IMR-90 (cell line): ENCODE measurements at regions not wholly inside any gene's neighbourhood (a gene's known extent, or its start where the extent isn't known, plus 50 kb on each side); places are given as distances from the start of the nearest gene placed in this dataset.

Experiments
- ATAC-seq: fragments of 200-7000 bp; cut with Tn5 transposase; 2 replicates; pipeline ENCODE4 v1.9.1; 2020; ENCODE audit warnings: low read depth, mild to moderate bottlenecking, moderate library complexity
- BruUV-seq: library from RNA; stranded (reverse); fragments of 400-500 nt; replicated peaks from 2 replicates; lab custom pipeline; 2021; lab: Mats Ljungman, UMichigan
- CTCF ChIA-PET: fragments of 300-600 bp; formaldehyde crosslinking; extraction: SDS; loops from one replicate; lab custom pipeline; 2021; ENCODE audit warnings: antibody characterized with exemption; lab: Yijun Ruan, JAX
- POLR2A ChIA-PET: fragments of 300-600 bp; sonication (Branson Sonifier 250); formaldehyde crosslinking; loops from one replicate; lab custom pipeline; 2022; ENCODE audit warnings: antibody characterized with exemption; ENCODE audit not compliant: unreplicated experiment; lab: Charles Lee
- DNase-seq: peaks from one replicate; pipeline ENCODE4 v3.0.0; 2013
- H2AFZ ChIP-seq: replicated peaks from 2 replicates; pipeline ENCODE3; 2013; ENCODE audit warnings: low read length, mild to moderate bottlenecking; ENCODE audit not compliant: poor library complexity
- H2AK5ac ChIP-seq: 2 replicates; pipeline ENCODE4 v1.6.1; 2013; ENCODE audit warnings: low read depth, low read length, inconsistent platforms
- H2AK9ac ChIP-seq: replicated peaks from 2 replicates; pipeline ENCODE3; 2013; ENCODE audit warnings: mild to moderate bottlenecking, low read depth, low read length, moderate library complexity; ENCODE audit not compliant: poor library complexity
- H2BK120ac ChIP-seq: 2 replicates; pipeline ENCODE4 v1.6.1; 2013; ENCODE audit warnings: low read depth, low read length, inconsistent platforms
- H2BK15ac ChIP-seq: 3 replicates; pipeline ENCODE4 v1.6.1; 2013; ENCODE audit warnings: low read depth, low read length, inconsistent platforms
- H2BK20ac ChIP-seq: 2 replicates; pipeline ENCODE4 v1.6.1; 2013; ENCODE audit warnings: low read depth, mild to moderate bottlenecking, inconsistent platforms, low read length, moderate library complexity
- H2BK5ac ChIP-seq: 2 replicates; pipeline ENCODE4 v1.6.1; 2013; ENCODE audit warnings: mild to moderate bottlenecking, low read depth, low read length, inconsistent platforms; ENCODE audit not compliant: poor library complexity, severe bottlenecking
- H3K14ac ChIP-seq: replicated peaks from 2 replicates; pipeline ENCODE4 v1.6.1; 2013; ENCODE audit warnings: low read depth, low read length, inconsistent platforms
- H3K18ac ChIP-seq: 2 replicates; pipeline ENCODE4 v1.6.1; 2013; ENCODE audit warnings: low read depth, low read length, control low read depth
- H3K23ac ChIP-seq: 2 replicates; pipeline ENCODE4 v1.6.1; 2013; ENCODE audit warnings: low read depth, low read length, inconsistent platforms
- H3K27ac ChIP-seq: 2 replicates; pipeline ENCODE4 v1.5.1; 2013; ENCODE audit warnings: mild to moderate bottlenecking, control low read depth, low read length; ENCODE audit not compliant: insufficient read depth
- H3K27me3 ChIP-seq: 2 replicates; pipeline ENCODE4 v1.6.1; 2013; ENCODE audit warnings: low read length; ENCODE audit not compliant: control insufficient read depth, insufficient read depth
- H3K36me3 ChIP-seq: 2 replicates; pipeline ENCODE4 v1.6.1; 2013; ENCODE audit warnings: low read length, mixed read lengths; ENCODE audit not compliant: control insufficient read depth, insufficient read depth
- H3K4ac ChIP-seq: 2 replicates; pipeline ENCODE4 v1.6.1; 2013; ENCODE audit warnings: low read depth, low read length, inconsistent platforms
- H3K4me1 ChIP-seq: 2 replicates; pipeline ENCODE4 v1.6.1; 2013; ENCODE audit warnings: low read length, mixed read lengths; ENCODE audit not compliant: control insufficient read depth, insufficient read depth
- H3K4me2 ChIP-seq: 2 replicates; pipeline ENCODE4 v1.6.1; 2013; ENCODE audit warnings: low read depth, mild to moderate bottlenecking, control low read depth, low read length, moderate library complexity
- H3K4me3 ChIP-seq: 2 replicates; pipeline ENCODE4 v1.5.1; 2013; ENCODE audit warnings: low read depth, mild to moderate bottlenecking, control low read depth, low read length, moderate library complexity; ENCODE audit not compliant: insufficient read depth
- H3K56ac ChIP-seq: 2 replicates; pipeline ENCODE4 v1.6.1; 2013; ENCODE audit warnings: low read length, inconsistent platforms; ENCODE audit not compliant: insufficient read depth; ENCODE audit errors: extremely low read depth
- H3K79me1 ChIP-seq, 2 experiments: 2 replicates each; pipeline ENCODE4 v1.6.1; 2013; ENCODE audit warnings: low read length in 2 of 2, inconsistent platforms in 1 of 2, low read depth in 1 of 2
- H3K9ac ChIP-seq: 2 replicates; pipeline ENCODE4 v1.6.1; 2013; ENCODE audit warnings: low read depth, low read length, control low read depth
- H3K9me1 ChIP-seq: 2 replicates; pipeline ENCODE4 v1.6.1; 2013; ENCODE audit warnings: low read length, inconsistent platforms; ENCODE audit not compliant: insufficient read depth
- H3K9me3 ChIP-seq: 2 replicates; pipeline ENCODE4 v1.6.1; 2013; ENCODE audit warnings: low read length; ENCODE audit not compliant: control insufficient read depth, insufficient read depth
- H4K20me1 ChIP-seq: 2 replicates; pipeline ENCODE4 v1.6.1; 2013; ENCODE audit warnings: low read length, inconsistent platforms; ENCODE audit not compliant: insufficient read depth
- H4K5ac ChIP-seq: 2 replicates; pipeline ENCODE4 v1.6.1; 2013; ENCODE audit warnings: mild to moderate bottlenecking, low read depth, low read length, control low read depth
- H4K8ac ChIP-seq, 2 experiments: 2 replicates each; pipeline ENCODE4 v1.6.1; 2013; ENCODE audit warnings: low read depth in 2 of 2, low read length in 2 of 2, control low read depth in 1 of 2, inconsistent platforms in 1 of 2
- H4K91ac ChIP-seq: 2 replicates; pipeline ENCODE4 v1.6.1; 2013; ENCODE audit warnings: low read depth, low read length, inconsistent platforms; ENCODE audit not compliant: insufficient read depth
- BHLHE40 ChIP-seq: fragments of 150-350 bp; IDR thresholded peaks from 2 replicates; pipeline ENCODE4 v1.6.1; 2016; ENCODE audit warnings: mild to moderate bottlenecking, low read depth, low read length
- CEBPB ChIP-seq: IDR thresholded peaks from 2 replicates; pipeline ENCODE4 v1.6.1; 2012; ENCODE audit warnings: low read depth, low read length, improper control_type of control experiment
- CHD1 ChIP-seq: IDR thresholded peaks from 2 replicates; pipeline ENCODE4 v1.6.1; 2012; ENCODE audit warnings: low read depth, low read length, improper control_type of control experiment
- FOS ChIP-seq: fragments of 150-350 bp; IDR thresholded peaks from 2 replicates; pipeline ENCODE4 v1.6.1; 2016; ENCODE audit warnings: low read depth, low read length
- MAFK ChIP-seq: IDR thresholded peaks from 2 replicates; pipeline ENCODE4 v1.6.1; 2012; ENCODE audit warnings: low read depth, low read length, improper control_type of control experiment
- MAZ ChIP-seq: IDR thresholded peaks from 2 replicates; pipeline ENCODE4 v1.6.1; 2012; ENCODE audit warnings: low read depth, mild to moderate bottlenecking, low read length, improper control_type of control experiment, moderate library complexity, borderline replicate concordance
- NFE2L2 ChIP-seq: fragments of 150-350 bp; IDR thresholded peaks from 2 replicates; pipeline ENCODE4 v1.6.1; 2016; ENCODE audit warnings: low read depth, mild to moderate bottlenecking, low read length
- RAD21 ChIP-seq: IDR thresholded peaks from 2 replicates; pipeline ENCODE4 v1.6.1; 2012; ENCODE audit warnings: low read length, improper control_type of control experiment
- RCOR1 ChIP-seq: IDR thresholded peaks from 2 replicates; pipeline ENCODE4 v1.6.1; 2012; ENCODE audit warnings: mild to moderate bottlenecking, low read length, improper control_type of control experiment; ENCODE audit not compliant: insufficient replicate concordance
- RFX5 ChIP-seq: IDR thresholded peaks from 2 replicates; pipeline ENCODE4 v1.8.0; 2012; ENCODE audit warnings: low read depth, mild to moderate bottlenecking, low read length, moderate library complexity
- SMC3 ChIP-seq: fragments of 150-350 bp; IDR thresholded peaks from 2 replicates; pipeline ENCODE4 v1.6.1; 2016; ENCODE audit warnings: low read depth, mild to moderate bottlenecking, antibody characterized with exemption, low read length, moderate library complexity
- dilution Hi-C: fragments of 300-500 bp; cut with HindIII; formaldehyde crosslinking; loops from one replicate; pipeline ENCODE4 v1.14.3; 2018; ENCODE audit warnings: low sequenced_read_pairs; ENCODE audit not compliant: unreplicated experiment
- in situ Hi-C: fragments of 300-500 bp; cut with MboI; formaldehyde crosslinking; loops from 3 replicates; pipeline ENCODE4 v1.14.3; 2019; ENCODE audit warnings: low sequenced_read_pairs, inconsistent platforms, mixed read lengths
- intact Hi-C: fragments of 100-400 bp; cut with micrococcal nuclease; formaldehyde crosslinking; loops from 2 replicates; pipeline ENCODE4 v1.10.0; 2022
- TF ChIP-seq, protein P1 (sequence below): fragments of 150-350 bp; IDR thresholded peaks from 2 replicates; pipeline ENCODE4 v1.6.1; 2016; ENCODE audit warnings: low read depth, mild to moderate bottlenecking, low read length, moderate library complexity, borderline replicate concordance
- TF ChIP-seq, protein P2 (sequence below): conservative IDR thresholded peaks from 2 replicates; pipeline ENCODE4 v1.5.1; 2012; ENCODE audit warnings: mild to moderate bottlenecking, low read depth, low read length, improper control_type of control experiment
- TF ChIP-seq, protein P3 (sequence below): fragments of 150-350 bp; IDR thresholded peaks from 2 replicates; pipeline ENCODE4 v1.6.1; 2017; ENCODE audit warnings: mild to moderate bottlenecking, antibody characterized with exemption, low read length, low read depth

DNA sequence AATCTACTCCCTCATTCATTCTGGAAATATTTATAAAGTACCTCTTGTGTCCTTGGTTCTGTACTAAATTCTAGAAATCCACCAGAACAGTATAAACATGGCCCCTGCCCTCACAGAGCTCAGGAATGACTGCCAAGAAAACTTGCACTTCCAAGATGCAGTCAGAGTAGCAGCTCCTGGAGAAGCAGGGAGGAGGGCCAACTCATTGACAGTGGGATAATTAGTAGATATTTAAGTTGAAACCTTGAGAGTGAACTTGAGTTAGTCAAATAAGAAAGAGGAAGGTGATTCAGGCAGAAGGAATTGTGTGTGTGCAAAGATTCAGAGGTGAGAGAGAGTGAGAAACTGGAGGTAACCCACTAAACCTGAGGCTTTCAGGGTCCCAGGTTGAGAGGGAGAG is 182.2 kb upstream of the INHBA start:
- ATAC-seq: no peak; the same call in 1 of the 2 replicates
- ChIA-PET POLR2A (interaction anchor here (0.5 kb wide), 1 partner anchor 811 kb away, joined by 4 read pairs; no protein-coding TSS in a partner anchor), CTCF (interaction anchor here (0.8 kb wide), 1 partner anchor 56 kb away, joined by 3 read pairs; no protein-coding TSS in a partner anchor)
- Histone ChIP-seq H3K14ac (peak overlapping the region; percentile 86), H2AK5ac (peak overlapping the region; percentile 94), H4K20me1 (no peaks in the 10 kb centered on the region), H3K18ac (peak overlapping the region; percentile 96), H3K36me3 (no peaks in the 10 kb centered on the region), H3K9me3 (no peaks in the 10 kb centered on the region), H2BK15ac (peak overlapping the region; percentile 99), H4K91ac (peak overlapping the region; percentile 93), H3K4me1 (peaks cover 46% of the 10 kb centered on the region), H3K9ac (0 out of 2 replicates have a peak overlapping the region, but pooled peaks have one; percentile 1), H3K23ac (peak overlapping the region; percentile 95), H2AFZ (peak overlapping the region; percentile 18), H3K4me3 (no peak overlapping the region), H3K56ac (peak overlapping the region; percentile 15; the same call in 1 of the 2 replicates), H3K4me2 (no peak overlapping the region; the same call in 1 of the 2 replicates), H3K9me1 (peaks cover 38% of the 10 kb centered on the region), H3K4ac (peak overlapping the region; percentile 97), H3K27ac (peak overlapping the region; percentile 88), H4K5ac (peak overlapping the region; percentile 95), H3K27me3 (no peaks in the 10 kb centered on the region), H2BK5ac (peak overlapping the region; percentile 87), H2BK120ac (peak overlapping the region; percentile 97), H4K8ac (peak overlapping the region; percentile 78 to 95; a peak in 3 of 4 replicates), H3K79me1 (peaks cover 0 to 24% of the 10 kb centered on the region in 2 experiments; a peak in 2 of 4 replicates), H2AK9ac (peak overlapping the region; percentile 21), H2BK20ac (peak overlapping the region; percentile 97)
- intact Hi-C loops (loop anchor here (10.0 kb wide), 1 partner anchor 180 kb away; the partner anchor contains the start of gene INHBA), dilution Hi-C loops (no loop called here), in situ Hi-C loops (no loop called here)
- BruUV-seq: no TSS peak
- no peak for TF ChIP-seq CHD1
- TF ChIP-seq FOS: no peak
- no peak for TF ChIP-seq RFX5
- TF ChIP-seq, protein P1, sequence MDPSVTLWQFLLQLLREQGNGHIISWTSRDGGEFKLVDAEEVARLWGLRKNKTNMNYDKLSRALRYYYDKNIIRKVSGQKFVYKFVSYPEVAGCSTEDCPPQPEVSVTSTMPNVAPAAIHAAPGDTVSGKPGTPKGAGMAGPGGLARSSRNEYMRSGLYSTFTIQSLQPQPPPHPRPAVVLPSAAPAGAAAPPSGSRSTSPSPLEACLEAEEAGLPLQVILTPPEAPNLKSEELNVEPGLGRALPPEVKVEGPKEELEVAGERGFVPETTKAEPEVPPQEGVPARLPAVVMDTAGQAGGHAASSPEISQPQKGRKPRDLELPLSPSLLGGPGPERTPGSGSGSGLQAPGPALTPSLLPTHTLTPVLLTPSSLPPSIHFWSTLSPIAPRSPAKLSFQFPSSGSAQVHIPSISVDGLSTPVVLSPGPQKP: no peak
- no peak for TF ChIP-seq CEBPB
- TF ChIP-seq, protein P2, sequence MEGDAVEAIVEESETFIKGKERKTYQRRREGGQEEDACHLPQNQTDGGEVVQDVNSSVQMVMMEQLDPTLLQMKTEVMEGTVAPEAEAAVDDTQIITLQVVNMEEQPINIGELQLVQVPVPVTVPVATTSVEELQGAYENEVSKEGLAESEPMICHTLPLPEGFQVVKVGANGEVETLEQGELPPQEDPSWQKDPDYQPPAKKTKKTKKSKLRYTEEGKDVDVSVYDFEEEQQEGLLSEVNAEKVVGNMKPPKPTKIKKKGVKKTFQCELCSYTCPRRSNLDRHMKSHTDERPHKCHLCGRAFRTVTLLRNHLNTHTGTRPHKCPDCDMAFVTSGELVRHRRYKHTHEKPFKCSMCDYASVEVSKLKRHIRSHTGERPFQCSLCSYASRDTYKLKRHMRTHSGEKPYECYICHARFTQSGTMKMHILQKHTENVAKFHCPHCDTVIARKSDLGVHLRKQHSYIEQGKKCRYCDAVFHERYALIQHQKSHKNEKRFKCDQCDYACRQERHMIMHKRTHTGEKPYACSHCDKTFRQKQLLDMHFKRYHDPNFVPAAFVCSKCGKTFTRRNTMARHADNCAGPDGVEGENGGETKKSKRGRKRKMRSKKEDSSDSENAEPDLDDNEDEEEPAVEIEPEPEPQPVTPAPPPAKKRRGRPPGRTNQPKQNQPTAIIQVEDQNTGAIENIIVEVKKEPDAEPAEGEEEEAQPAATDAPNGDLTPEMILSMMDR: no peak
- no peak for TF ChIP-seq RAD21
- no peak for TF ChIP-seq MAZ
- TF ChIP-seq, protein P3, sequence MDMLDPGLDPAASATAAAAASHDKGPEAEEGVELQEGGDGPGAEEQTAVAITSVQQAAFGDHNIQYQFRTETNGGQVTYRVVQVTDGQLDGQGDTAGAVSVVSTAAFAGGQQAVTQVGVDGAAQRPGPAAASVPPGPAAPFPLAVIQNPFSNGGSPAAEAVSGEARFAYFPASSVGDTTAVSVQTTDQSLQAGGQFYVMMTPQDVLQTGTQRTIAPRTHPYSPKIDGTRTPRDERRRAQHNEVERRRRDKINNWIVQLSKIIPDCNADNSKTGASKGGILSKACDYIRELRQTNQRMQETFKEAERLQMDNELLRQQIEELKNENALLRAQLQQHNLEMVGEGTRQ: no peak
- TF ChIP-seq BHLHE40: no peak
- no peak for TF ChIP-seq SMC3
- no peak for TF ChIP-seq NFE2L2
- no peak for TF ChIP-seq RCOR1
- no peak for TF ChIP-seq MAFK
- DNase-seq: peak; percentile 64
